ENCODE measurements at regions not wholly inside any gene's neighbourhood (a gene's known extent, or its start where the extent isn't known, plus 50 kb on each side); places are given as distances from the start of the nearest gene placed in this dataset.

DNA sequence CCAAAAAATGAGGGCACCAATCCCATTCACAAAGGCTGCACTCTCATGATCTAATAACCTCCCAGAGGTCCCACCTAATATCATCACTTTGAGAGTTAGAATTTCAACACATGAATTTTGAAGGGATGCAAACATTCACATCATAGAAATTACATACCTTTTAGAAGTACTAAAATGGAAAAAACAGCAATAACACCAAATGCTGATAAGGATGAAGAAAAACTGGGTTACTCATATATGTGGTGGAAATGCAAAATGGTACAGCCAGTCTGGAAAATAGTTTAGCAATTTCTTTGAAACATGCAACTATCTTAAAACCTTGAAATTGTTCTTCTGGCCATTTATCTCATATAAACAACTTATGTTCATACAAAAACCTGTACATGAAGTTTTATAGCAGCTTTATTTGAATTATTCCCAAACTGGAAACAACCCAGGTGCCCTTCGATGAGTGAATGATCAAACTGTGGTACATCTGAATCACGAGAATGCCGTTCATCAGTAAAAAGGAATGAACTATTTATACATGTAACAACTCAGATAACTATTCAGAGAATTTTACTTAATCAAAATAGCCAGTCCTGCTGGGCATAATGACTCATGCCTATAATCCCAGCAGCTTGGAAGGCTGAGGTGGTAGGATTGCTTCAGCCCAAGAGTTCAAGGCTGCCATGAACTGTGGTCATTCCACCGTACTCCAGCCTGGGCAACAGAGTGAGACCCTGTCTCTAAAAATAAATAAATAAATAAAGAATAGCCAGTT lies 109.4 kb upstream of the SSTR1 start:
- TF ChIP-seq, protein P1, sequence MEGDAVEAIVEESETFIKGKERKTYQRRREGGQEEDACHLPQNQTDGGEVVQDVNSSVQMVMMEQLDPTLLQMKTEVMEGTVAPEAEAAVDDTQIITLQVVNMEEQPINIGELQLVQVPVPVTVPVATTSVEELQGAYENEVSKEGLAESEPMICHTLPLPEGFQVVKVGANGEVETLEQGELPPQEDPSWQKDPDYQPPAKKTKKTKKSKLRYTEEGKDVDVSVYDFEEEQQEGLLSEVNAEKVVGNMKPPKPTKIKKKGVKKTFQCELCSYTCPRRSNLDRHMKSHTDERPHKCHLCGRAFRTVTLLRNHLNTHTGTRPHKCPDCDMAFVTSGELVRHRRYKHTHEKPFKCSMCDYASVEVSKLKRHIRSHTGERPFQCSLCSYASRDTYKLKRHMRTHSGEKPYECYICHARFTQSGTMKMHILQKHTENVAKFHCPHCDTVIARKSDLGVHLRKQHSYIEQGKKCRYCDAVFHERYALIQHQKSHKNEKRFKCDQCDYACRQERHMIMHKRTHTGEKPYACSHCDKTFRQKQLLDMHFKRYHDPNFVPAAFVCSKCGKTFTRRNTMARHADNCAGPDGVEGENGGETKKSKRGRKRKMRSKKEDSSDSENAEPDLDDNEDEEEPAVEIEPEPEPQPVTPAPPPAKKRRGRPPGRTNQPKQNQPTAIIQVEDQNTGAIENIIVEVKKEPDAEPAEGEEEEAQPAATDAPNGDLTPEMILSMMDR (conservative IDR thresholded peaks at IDR 0.05; ENCODE audit: low read depth, low read length) = no peak
- TF ChIP-seq EZH2 (IDR thresholded peaks at IDR 0.05; ENCODE audit: borderline replicate concordance, low read depth, low read length, poor library complexity, severe bottlenecking) = no peak
